WTC11 (cell line): ENCODE measurements at regions not wholly inside any gene's neighbourhood (a gene's known extent, or its start where the extent isn't known, plus 50 kb on each side); places are given as distances from the start of the nearest gene placed in this dataset.

Source experiments
- ATAC-seq: fragments of 200-7000 bp; cut with Tn5 transposase; 2 replicates; pipeline ENCODE4 v1.10.0; 2021; ENCODE audit warnings: mild to moderate bottlenecking, moderate library complexity
- CTCF ChIA-PET: fragments of 300-600 bp; sonication (Branson Sonifier 250); formaldehyde crosslinking; loops from one replicate; lab custom pipeline; 2021; ENCODE audit warnings: antibody characterized with exemption; lab: Charles Lee
- POLR2A ChIA-PET: fragments of 350-600 bp; sonication (Branson Sonifier 250); formaldehyde crosslinking; loops from one replicate; lab custom pipeline; 2021; ENCODE audit warnings: antibody characterized with exemption; lab: Charles Lee
- DNase-seq: peaks from one replicate; pipeline ENCODE4 v3.0.0; 2021; ENCODE audit warnings: low spot score
- H3K27ac Mint-ChIP-seq: 2 replicates; pipeline ENCODE4 v1.8.0; 2021; ENCODE audit warnings: mixed read lengths
- H3K27me3 Mint-ChIP-seq: 2 replicates; pipeline ENCODE4 v1.8.0; 2021; ENCODE audit warnings: low read depth, mild to moderate bottlenecking, moderate library complexity, mixed read lengths
- H3K36me3 Mint-ChIP-seq: 2 replicates; pipeline ENCODE4 v1.8.0; 2021; ENCODE audit warnings: mixed read lengths
- H3K4me1 Mint-ChIP-seq: 2 replicates; pipeline ENCODE4 v1.8.0; 2022; ENCODE audit warnings: mixed read lengths
- H3K4me3 Mint-ChIP-seq: 2 replicates; pipeline ENCODE4 v1.8.0; 2021; ENCODE audit warnings: mild to moderate bottlenecking, moderate library complexity, mixed read lengths
- H3K9me3 Mint-ChIP-seq: 2 replicates; pipeline ENCODE4 v1.8.0; 2021; ENCODE audit warnings: mixed read lengths
- ATF1 ChIP-seq: sonication (generic); formaldehyde crosslinking; IDR thresholded peaks from 2 replicates; pipeline ENCODE4 v1.8.1; 2023; ENCODE audit warnings: mild to moderate bottlenecking, moderate library complexity, missing genetic modification reagents
- CREM ChIP-seq: sonication (generic); formaldehyde crosslinking; IDR thresholded peaks from 2 replicates; pipeline ENCODE4 v1.8.1; 2022; ENCODE audit warnings: mild to moderate bottlenecking, missing genetic modification reagents, moderate library complexity
- FOXJ3 ChIP-seq: sonication (generic); formaldehyde crosslinking; IDR thresholded peaks from 2 replicates; pipeline ENCODE4 v1.9.0; 2021; ENCODE audit warnings: missing genetic modification reagents, mild to moderate bottlenecking, borderline replicate concordance
- HMGA2 ChIP-seq: fragments of 250-450 bp; sonication (Bioruptor Pico); IDR thresholded peaks from 2 replicates; pipeline ENCODE4 v1.4.0; 2021; ENCODE audit warnings: mild to moderate bottlenecking, moderate library complexity
- JUN ChIP-seq: sonication (generic); formaldehyde crosslinking; IDR thresholded peaks from 2 replicates; pipeline ENCODE4 v1.8.0; 2023; ENCODE audit warnings: mild to moderate bottlenecking, missing genetic modification reagents
- KAT7 ChIP-seq: sonication (generic); formaldehyde crosslinking; IDR thresholded peaks from 2 replicates; pipeline ENCODE4 v1.8.1; 2023; ENCODE audit warnings: missing genetic modification reagents, mild to moderate bottlenecking, borderline replicate concordance
- NFATC4 ChIP-seq: fragments of 250-450 bp; sonication (Bioruptor Pico); IDR thresholded peaks from 2 replicates; pipeline ENCODE4 v1.9.0; 2021; ENCODE audit warnings: mild to moderate bottlenecking
- NFE2L1 ChIP-seq: sonication (generic); formaldehyde crosslinking; IDR thresholded peaks from 2 replicates; pipeline ENCODE4 v1.8.1; 2023; ENCODE audit warnings: missing genetic modification reagents
- NR1H2 ChIP-seq: sonication (generic); formaldehyde crosslinking; IDR thresholded peaks from 2 replicates; pipeline ENCODE4 v1.9.0; 2021; ENCODE audit warnings: mild to moderate bottlenecking, moderate library complexity, missing genetic modification reagents
- RORB ChIP-seq: fragments of 250-450 bp; sonication (Bioruptor Pico); IDR thresholded peaks from 2 replicates; pipeline ENCODE4 v1.9.0; 2021; ENCODE audit warnings: mild to moderate bottlenecking
- TF ChIP-seq, protein P1 (sequence below): fragments of 250-450 bp; sonication (Bioruptor Pico); conservative IDR thresholded peaks from 2 replicates; pipeline ENCODE4 v1.9.0; 2021; ENCODE audit warnings: mild to moderate bottlenecking
- TF ChIP-seq, protein P2 (sequence below): sonication (generic); formaldehyde crosslinking; IDR thresholded peaks from 2 replicates; pipeline ENCODE4 v1.8.1; 2022; ENCODE audit warnings: mild to moderate bottlenecking, moderate library complexity, missing genetic modification reagents
- TF ChIP-seq, protein P3 (sequence below): sonication (generic); formaldehyde crosslinking; IDR thresholded peaks from 2 replicates; pipeline ENCODE4 v1.8.0; 2022; ENCODE audit warnings: mild to moderate bottlenecking, missing genetic modification reagents
- TF ChIP-seq, protein P4 (sequence below): fragments of 250-450 bp; sonication (Bioruptor Pico); IDR thresholded peaks from 2 replicates; pipeline ENCODE4 v1.9.0; 2021; ENCODE audit warnings: moderate library complexity, mild to moderate bottlenecking, inconsistent platforms, borderline replicate concordance
- TF ChIP-seq, protein P5 (sequence below): sonication (generic); formaldehyde crosslinking; IDR thresholded peaks from 2 replicates; pipeline ENCODE4 v1.8.0; 2023; ENCODE audit warnings: missing genetic modification reagents, mild to moderate bottlenecking, borderline replicate concordance
- TF ChIP-seq, protein P6 (sequence below): sonication (generic); formaldehyde crosslinking; conservative IDR thresholded peaks from 2 replicates; pipeline ENCODE4 v1.8.1; 2022; ENCODE audit warnings: mild to moderate bottlenecking, missing genetic modification reagents
- TF ChIP-seq, protein P7 (sequence below): sonication (generic); formaldehyde crosslinking; IDR thresholded peaks from 2 replicates; pipeline ENCODE4 v1.8.1; 2023; ENCODE audit warnings: mild to moderate bottlenecking, missing genetic modification reagents, borderline replicate concordance
- TF ChIP-seq, protein P8 (sequence below): sonication (generic); formaldehyde crosslinking; IDR thresholded peaks from 2 replicates; pipeline ENCODE4 v1.8.1; 2023; ENCODE audit warnings: mild to moderate bottlenecking, missing genetic modification reagents, moderate library complexity

GRCh38 chr12:88998421-88998820 is 353.9 kb downstream of the DUSP6 start (continued):
- no peak for TF ChIP-seq JUN (CRISPR knock-in tag)
- TF ChIP-seq, protein P1, sequence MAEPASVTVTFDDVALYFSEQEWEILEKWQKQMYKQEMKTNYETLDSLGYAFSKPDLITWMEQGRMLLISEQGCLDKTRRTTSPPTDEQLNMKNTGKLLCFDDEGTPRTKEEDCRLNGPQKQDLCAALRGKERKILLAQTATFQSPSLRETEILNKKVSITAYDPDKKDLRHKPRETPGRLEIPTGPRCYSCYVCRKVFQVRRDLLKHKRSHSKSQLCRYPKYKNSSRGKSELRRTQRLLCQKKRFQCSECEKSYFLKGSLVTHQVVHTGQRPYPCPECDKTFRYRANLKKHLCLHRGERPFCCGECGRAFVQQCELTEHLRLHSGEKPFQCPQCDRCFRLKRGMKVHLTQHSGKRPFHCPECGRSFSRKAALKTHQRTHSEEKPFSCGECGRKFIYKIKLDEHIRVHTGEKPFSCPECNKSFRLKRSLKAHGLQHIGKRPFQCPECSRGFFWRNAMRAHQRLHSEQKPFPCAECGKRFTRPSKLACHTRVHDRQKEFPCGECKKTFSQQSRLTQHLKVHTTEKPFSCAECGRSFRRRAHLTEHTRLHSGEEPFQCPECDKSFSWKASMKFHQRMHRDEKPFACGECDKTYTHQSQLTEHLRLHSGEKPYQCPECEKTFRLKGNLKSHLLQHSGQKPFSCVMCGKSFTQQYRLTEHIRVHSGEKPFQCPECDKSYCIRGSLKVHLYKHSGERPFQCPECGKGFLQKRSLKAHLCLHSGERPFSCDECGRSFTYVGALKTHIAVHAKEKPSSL (CRISPR knock-in tag): no peak
- TF ChIP-seq HMGA2: no peak
- no peak for TF ChIP-seq NFE2L1 (CRISPR knock-in tag)
- TF ChIP-seq FOXJ3: no peak
- TF ChIP-seq, protein P2, sequence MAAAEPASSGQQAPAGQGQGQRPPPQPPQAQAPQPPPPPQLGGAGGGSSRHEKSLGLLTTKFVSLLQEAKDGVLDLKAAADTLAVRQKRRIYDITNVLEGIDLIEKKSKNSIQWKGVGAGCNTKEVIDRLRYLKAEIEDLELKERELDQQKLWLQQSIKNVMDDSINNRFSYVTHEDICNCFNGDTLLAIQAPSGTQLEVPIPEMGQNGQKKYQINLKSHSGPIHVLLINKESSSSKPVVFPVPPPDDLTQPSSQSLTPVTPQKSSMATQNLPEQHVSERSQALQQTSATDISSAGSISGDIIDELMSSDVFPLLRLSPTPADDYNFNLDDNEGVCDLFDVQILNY (CRISPR knock-in tag): no peak

- Mint-ChIP-seq H3K27me3 (no peaks in the 10 kb centered on the region), H3K27ac (no peak overlapping the region), H3K9me3 (no peaks in the 10 kb centered on the region), H3K36me3 (no peaks in the 10 kb centered on the region), H3K4me3 (no peak overlapping the region), H3K4me1 (peaks cover 16% of the 10 kb centered on the region)
- DNase-seq: no peak
- TF ChIP-seq, protein P3, sequence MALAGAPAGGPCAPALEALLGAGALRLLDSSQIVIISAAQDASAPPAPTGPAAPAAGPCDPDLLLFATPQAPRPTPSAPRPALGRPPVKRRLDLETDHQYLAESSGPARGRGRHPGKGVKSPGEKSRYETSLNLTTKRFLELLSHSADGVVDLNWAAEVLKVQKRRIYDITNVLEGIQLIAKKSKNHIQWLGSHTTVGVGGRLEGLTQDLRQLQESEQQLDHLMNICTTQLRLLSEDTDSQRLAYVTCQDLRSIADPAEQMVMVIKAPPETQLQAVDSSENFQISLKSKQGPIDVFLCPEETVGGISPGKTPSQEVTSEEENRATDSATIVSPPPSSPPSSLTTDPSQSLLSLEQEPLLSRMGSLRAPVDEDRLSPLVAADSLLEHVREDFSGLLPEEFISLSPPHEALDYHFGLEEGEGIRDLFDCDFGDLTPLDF (CRISPR knock-in tag): no peak
- TF ChIP-seq, protein P4, sequence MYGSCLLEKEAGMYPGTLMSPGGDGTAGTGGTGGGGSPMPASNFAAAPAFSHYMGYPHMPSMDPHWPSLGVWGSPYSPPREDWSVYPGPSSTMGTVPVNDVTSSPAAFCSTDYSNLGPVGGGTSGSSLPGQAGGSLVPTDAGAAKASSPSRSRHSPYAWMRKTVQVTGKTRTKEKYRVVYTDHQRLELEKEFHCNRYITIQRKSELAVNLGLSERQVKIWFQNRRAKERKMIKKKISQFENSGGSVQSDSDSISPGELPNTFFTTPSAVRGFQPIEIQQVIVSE (CRISPR knock-in tag): no peak
- TF ChIP-seq RORB (CRISPR knock-in tag): no peak
- TF ChIP-seq, protein P5, sequence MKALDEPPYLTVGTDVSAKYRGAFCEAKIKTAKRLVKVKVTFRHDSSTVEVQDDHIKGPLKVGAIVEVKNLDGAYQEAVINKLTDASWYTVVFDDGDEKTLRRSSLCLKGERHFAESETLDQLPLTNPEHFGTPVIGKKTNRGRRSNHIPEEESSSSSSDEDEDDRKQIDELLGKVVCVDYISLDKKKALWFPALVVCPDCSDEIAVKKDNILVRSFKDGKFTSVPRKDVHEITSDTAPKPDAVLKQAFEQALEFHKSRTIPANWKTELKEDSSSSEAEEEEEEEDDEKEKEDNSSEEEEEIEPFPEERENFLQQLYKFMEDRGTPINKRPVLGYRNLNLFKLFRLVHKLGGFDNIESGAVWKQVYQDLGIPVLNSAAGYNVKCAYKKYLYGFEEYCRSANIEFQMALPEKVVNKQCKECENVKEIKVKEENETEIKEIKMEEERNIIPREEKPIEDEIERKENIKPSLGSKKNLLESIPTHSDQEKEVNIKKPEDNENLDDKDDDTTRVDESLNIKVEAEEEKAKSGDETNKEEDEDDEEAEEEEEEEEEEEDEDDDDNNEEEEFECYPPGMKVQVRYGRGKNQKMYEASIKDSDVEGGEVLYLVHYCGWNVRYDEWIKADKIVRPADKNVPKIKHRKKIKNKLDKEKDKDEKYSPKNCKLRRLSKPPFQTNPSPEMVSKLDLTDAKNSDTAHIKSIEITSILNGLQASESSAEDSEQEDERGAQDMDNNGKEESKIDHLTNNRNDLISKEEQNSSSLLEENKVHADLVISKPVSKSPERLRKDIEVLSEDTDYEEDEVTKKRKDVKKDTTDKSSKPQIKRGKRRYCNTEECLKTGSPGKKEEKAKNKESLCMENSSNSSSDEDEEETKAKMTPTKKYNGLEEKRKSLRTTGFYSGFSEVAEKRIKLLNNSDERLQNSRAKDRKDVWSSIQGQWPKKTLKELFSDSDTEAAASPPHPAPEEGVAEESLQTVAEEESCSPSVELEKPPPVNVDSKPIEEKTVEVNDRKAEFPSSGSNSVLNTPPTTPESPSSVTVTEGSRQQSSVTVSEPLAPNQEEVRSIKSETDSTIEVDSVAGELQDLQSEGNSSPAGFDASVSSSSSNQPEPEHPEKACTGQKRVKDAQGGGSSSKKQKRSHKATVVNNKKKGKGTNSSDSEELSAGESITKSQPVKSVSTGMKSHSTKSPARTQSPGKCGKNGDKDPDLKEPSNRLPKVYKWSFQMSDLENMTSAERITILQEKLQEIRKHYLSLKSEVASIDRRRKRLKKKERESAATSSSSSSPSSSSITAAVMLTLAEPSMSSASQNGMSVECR: no peak
- TF ChIP-seq, protein P6, sequence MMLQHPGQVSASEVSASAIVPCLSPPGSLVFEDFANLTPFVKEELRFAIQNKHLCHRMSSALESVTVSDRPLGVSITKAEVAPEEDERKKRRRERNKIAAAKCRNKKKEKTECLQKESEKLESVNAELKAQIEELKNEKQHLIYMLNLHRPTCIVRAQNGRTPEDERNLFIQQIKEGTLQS (CRISPR knock-in tag): no peak
- POLR2A ChIA-PET: no interaction called here
- no peak for ATAC-seq
- CTCF ChIA-PET: no interaction called here
These were observed 356.0 kb downstream of the DUSP6 start for GRCh38 chr12:88996200-88996788.

- H3K27me3 Mint-ChIP-seq: no peaks in the 10 kb centered on the region
- no peaks in the 10 kb centered on the region for H3K9me3 Mint-ChIP-seq
- DNase-seq: no peak
- ChIA-PET CTCF (interaction anchor here (2.5 kb wide), 1 partner anchor 43 kb away, joined by 7 read pairs; no protein-coding TSS in a partner anchor), POLR2A (no interaction called here)
- H3K4me3 Mint-ChIP-seq: no peak overlapping the region
- no peak for ATAC-seq
- no peaks in the 10 kb centered on the region for H3K36me3 Mint-ChIP-seq
- H3K27ac Mint-ChIP-seq: no peak overlapping the region; the same call in 1 of the 2 replicates
- H3K4me1 Mint-ChIP-seq: peaks cover 14% of the 10 kb centered on the region
- TF ChIP-seq, protein P7, sequence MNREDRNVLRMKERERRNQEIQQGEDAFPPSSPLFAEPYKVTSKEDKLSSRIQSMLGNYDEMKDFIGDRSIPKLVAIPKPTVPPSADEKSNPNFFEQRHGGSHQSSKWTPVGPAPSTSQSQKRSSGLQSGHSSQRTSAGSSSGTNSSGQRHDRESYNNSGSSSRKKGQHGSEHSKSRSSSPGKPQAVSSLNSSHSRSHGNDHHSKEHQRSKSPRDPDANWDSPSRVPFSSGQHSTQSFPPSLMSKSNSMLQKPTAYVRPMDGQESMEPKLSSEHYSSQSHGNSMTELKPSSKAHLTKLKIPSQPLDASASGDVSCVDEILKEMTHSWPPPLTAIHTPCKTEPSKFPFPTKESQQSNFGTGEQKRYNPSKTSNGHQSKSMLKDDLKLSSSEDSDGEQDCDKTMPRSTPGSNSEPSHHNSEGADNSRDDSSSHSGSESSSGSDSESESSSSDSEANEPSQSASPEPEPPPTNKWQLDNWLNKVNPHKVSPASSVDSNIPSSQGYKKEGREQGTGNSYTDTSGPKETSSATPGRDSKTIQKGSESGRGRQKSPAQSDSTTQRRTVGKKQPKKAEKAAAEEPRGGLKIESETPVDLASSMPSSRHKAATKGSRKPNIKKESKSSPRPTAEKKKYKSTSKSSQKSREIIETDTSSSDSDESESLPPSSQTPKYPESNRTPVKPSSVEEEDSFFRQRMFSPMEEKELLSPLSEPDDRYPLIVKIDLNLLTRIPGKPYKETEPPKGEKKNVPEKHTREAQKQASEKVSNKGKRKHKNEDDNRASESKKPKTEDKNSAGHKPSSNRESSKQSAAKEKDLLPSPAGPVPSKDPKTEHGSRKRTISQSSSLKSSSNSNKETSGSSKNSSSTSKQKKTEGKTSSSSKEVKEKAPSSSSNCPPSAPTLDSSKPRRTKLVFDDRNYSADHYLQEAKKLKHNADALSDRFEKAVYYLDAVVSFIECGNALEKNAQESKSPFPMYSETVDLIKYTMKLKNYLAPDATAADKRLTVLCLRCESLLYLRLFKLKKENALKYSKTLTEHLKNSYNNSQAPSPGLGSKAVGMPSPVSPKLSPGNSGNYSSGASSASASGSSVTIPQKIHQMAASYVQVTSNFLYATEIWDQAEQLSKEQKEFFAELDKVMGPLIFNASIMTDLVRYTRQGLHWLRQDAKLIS (CRISPR knock-in tag): no peak
- TF ChIP-seq ATF1 (CRISPR knock-in tag) (no peak), NR1H2 (CRISPR knock-in tag) (no peak), JUN (CRISPR knock-in tag) (no peak), NFATC4 (no peak), KAT7 (no peak), CREM (CRISPR knock-in tag) (no peak)
- TF ChIP-seq, protein P8, sequence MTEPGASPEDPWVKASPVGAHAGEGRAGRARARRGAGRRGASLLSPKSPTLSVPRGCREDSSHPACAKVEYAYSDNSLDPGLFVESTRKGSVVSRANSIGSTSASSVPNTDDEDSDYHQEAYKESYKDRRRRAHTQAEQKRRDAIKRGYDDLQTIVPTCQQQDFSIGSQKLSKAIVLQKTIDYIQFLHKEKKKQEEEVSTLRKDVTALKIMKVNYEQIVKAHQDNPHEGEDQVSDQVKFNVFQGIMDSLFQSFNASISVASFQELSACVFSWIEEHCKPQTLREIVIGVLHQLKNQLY: no peak
These were observed 357.3 kb downstream of the DUSP6 start for GRCh38 chr12:88994971-88995370.
